CD14-positive monocyte (primary cell): ENCODE measurements at regions not wholly inside any gene's neighbourhood (a gene's known extent, or its start where the extent isn't known, plus 50 kb on each side); places are given as distances from the start of the nearest gene placed in this dataset.

Source experiments
- DNase-seq, 3 donors: peaks; one replicate each; pipeline ENCODE4 v3.0.0-alpha.2; 2011 to 2022
- H2AFZ ChIP-seq: 2 replicates; pipeline ENCODE4 v1.6.0; 2012; ENCODE audit warnings: mild to moderate bottlenecking, low read depth, low read length, inconsistent platforms; ENCODE audit not compliant: insufficient read depth, poor library complexity, severe bottlenecking
- H3K27ac ChIP-seq, 2 donors: 1 replicate in 1 of 2; 2 replicates in 1 of 2; pipeline ENCODE4 v1.5.1; 2012 to 2013; ENCODE audit warnings: low read length in 2 of 2, control low read depth in 1 of 2, inconsistent platforms in 1 of 2, low read depth in 1 of 2, mild to moderate bottlenecking in 1 of 2
- H3K27me3 ChIP-seq, 2 donors: one replicate each; pipeline versions ENCODE4 v1.6.0 to v1.6.1; 2011 to 2013; ENCODE audit warnings: low read length in 2 of 2; ENCODE audit not compliant: control insufficient read depth in 2 of 2, insufficient read depth in 2 of 2
- H3K36me3 ChIP-seq, 2 donors: replicated peaks in 1 of 2; 1 replicate in 1 of 2; 2 replicates in 1 of 2; pipeline versions ENCODE4 v1.5.1 to v1.6.1; 2012 to 2013; ENCODE audit warnings: low read length in 2 of 2, control low read depth in 1 of 2, inconsistent platforms in 1 of 2, mild to moderate bottlenecking in 1 of 2; ENCODE audit not compliant: insufficient read depth in 2 of 2, control insufficient read depth in 1 of 2
- H3K4me1 ChIP-seq, 2 donors: 1 replicate in 1 of 2; 2 replicates in 1 of 2; pipeline versions ENCODE4 v1.5.1 to v1.6.1; 2012 to 2013; ENCODE audit warnings: low read length in 2 of 2, control low read depth in 1 of 2, inconsistent platforms in 1 of 2, mild to moderate bottlenecking in 1 of 2, moderate library complexity in 1 of 2; ENCODE audit not compliant: insufficient read depth in 2 of 2, control insufficient read depth in 1 of 2
- H3K4me2 ChIP-seq: replicated peaks from 2 replicates; pipeline ENCODE3; 2012; ENCODE audit warnings: low read length, moderate library complexity, mild to moderate bottlenecking; ENCODE audit not compliant: poor library complexity, severe bottlenecking; ENCODE audit errors: extremely low read depth
- H3K4me3 ChIP-seq, 3 experiments: fragments of 200-600 bp in 1 of 3; sonication (generic) in 1 of 3; replicated peaks in 1 of 3; 1 replicate in 2 of 3; 2 replicates in 1 of 3; pipeline ENCODE4 v1.5.1; 2011 to 2013; ENCODE audit warnings: low read length in 3 of 3, mild to moderate bottlenecking in 3 of 3, control low read depth in 2 of 3, low read depth in 2 of 3, inconsistent platforms in 1 of 3, moderate library complexity in 1 of 3
- H3K79me2 ChIP-seq: 2 replicates; pipeline ENCODE4 v1.6.0; 2012; ENCODE audit warnings: mild to moderate bottlenecking, control low read depth, inconsistent platforms, low read length, moderate library complexity; ENCODE audit not compliant: insufficient read depth
- H3K9ac ChIP-seq: 2 replicates; pipeline ENCODE4 v1.6.0; 2017; ENCODE audit warnings: low read length, mild to moderate bottlenecking; ENCODE audit not compliant: insufficient read depth, poor library complexity, severe bottlenecking
- H3K9me3 ChIP-seq, 2 donors: replicated peaks in 1 of 2; 1 replicate in 1 of 2; 2 replicates in 1 of 2; pipeline versions ENCODE4 v1.5.1 to v1.6.1; 2012 to 2013; ENCODE audit warnings: low read length in 2 of 2, control low read depth in 1 of 2; ENCODE audit not compliant: control insufficient read depth in 1 of 2, insufficient read depth in 1 of 2
- H4K20me1 ChIP-seq: 2 replicates; pipeline ENCODE4 v1.6.0; 2012; ENCODE audit warnings: mild to moderate bottlenecking, low read length, control low read depth, moderate library complexity; ENCODE audit not compliant: insufficient read depth
- H3K27ac Mint-ChIP-seq, 7 donors: one replicate each; pipeline ENCODE4 v1.8.0; 2020; ENCODE audit warnings: mild to moderate bottlenecking in 7 of 7, mixed read lengths in 7 of 7, moderate library complexity in 6 of 7, inconsistent platforms in 2 of 7
- H3K27me3 Mint-ChIP-seq, 3 donors: one replicate each; pipeline ENCODE4 v1.8.0; 2021 to 2022; ENCODE audit warnings: low read depth in 3 of 3, mild to moderate bottlenecking in 3 of 3, mixed read lengths in 3 of 3, moderate library complexity in 3 of 3, inconsistent platforms in 1 of 3
- H3K36me3 Mint-ChIP-seq, 2 donors: one replicate each; pipeline ENCODE4 v1.8.0; 2020; ENCODE audit warnings: mixed read lengths in 2 of 2, inconsistent platforms in 1 of 2, mild to moderate bottlenecking in 1 of 2
- H3K4me1 Mint-ChIP-seq: one replicate; pipeline ENCODE4 v1.8.0; 2020; ENCODE audit warnings: mild to moderate bottlenecking, mixed read lengths
- H3K4me3 Mint-ChIP-seq, 2 donors: one replicate each; pipeline ENCODE4 v1.8.0; 2020; ENCODE audit warnings: mild to moderate bottlenecking in 2 of 2, mixed read lengths in 2 of 2, moderate library complexity in 1 of 2
- H3K9me3 Mint-ChIP-seq, 7 donors: one replicate each; pipeline ENCODE4 v1.8.0; 2020 to 2022; ENCODE audit warnings: mixed read lengths in 7 of 7, mild to moderate bottlenecking in 6 of 7, moderate library complexity in 6 of 7, inconsistent platforms in 2 of 7
- CTCF ChIP-seq: fragments of 200-600 bp; IDR thresholded peaks from one replicate; pipeline ENCODE4 v1.8.0; 2022; ENCODE audit warnings: antibody characterized with exemption, mild to moderate bottlenecking
- WGBS: methylation state at CpG from one replicate; pipeline ENCODE4 v1.1.5; 2013; ENCODE audit warnings: missing lambda C conversion rate; ENCODE audit not compliant: insufficient coverage; 5-methylcytosine and 5-hydroxymethylcytosine counted together
- intact Hi-C, 2 donors: fragments of 100-400 bp; cut with micrococcal nuclease; formaldehyde crosslinking; loops; one replicate each; pipeline versions ENCODE4 v1.15.0 to v1.15.1; 2023

- H3K4me3 Mint-ChIP-seq: no peak overlapping the region
- H3K79me2 ChIP-seq: no peaks in the 10 kb centered on the region
- WGBS: 97% methylated on average over 10 of the region's 10 CpGs
These were observed 276.2 kb downstream of the BRD1 start for GRCh38 chr22:49551446-49551845.

DNA sequence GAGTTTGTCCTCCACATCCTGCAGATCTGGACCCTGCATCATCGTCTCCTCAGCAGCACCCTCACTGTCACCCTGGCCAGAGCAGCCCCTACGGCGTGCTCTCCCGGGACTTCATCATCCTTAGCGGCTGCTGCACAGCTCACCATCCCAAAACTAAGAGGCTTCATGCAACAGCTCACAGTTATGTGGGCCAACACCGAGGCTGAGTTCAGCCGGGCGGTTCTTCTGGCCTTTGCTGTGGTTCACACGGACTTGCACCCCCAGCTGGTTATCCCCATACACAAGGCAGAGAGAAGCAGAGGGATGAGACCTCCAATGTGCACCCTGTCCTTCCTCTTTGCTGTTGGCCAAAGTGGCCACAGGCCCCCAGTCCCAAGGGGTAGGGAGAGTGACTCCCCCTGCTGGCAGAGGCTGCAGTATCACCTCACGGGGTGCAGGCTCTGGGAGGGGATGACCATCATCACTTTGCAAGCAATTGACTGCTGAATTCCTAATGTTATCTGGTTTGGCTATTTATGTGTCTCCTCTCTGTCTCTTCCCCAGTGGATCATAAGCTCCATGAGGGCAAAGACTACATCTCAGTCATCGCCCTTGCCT, 276.8 kb downstream of the BRD1 start:
- intact Hi-C loops: no loop called here
- no peak for DNase-seq
- H3K4me3 Mint-ChIP-seq: no peak overlapping the region

More at GRCh38 chr22:49551446-49551845, 276.2 kb downstream of the BRD1 start:
- H3K4me1 Mint-ChIP-seq: no peaks in the 10 kb centered on the region
- Histone ChIP-seq H3K9me3 (peaks cover 27 to 87% of the 10 kb centered on the region in 2 donors), H3K9ac (no peak overlapping the region), H2AFZ (no peak overlapping the region), H3K4me1 (no peaks in the 10 kb centered on the region), H3K27me3 (no peaks in the 10 kb centered on the region), H3K27ac (no peak overlapping the region), H3K4me3 (no peak overlapping the region), H3K4me2 (no peak overlapping the region), H4K20me1 (no peaks in the 10 kb centered on the region), H3K36me3 (no peaks in the 10 kb centered on the region)
- no peak for TF ChIP-seq CTCF
- H3K9me3 Mint-ChIP-seq: peaks cover 35 to 63% (median 48%) of the 10 kb centered on the region in 7 donors
- intact Hi-C loops: no loop called here
- H3K27me3 Mint-ChIP-seq: peaks cover 0 to 5% (median 0%) of the 10 kb centered on the region in 3 donors
- no peak for DNase-seq
- H3K36me3 Mint-ChIP-seq: peaks cover 9 to 13% of the 10 kb centered on the region in 2 donors
- H3K27ac Mint-ChIP-seq: no peak overlapping the region

More for the DNA sequence above, 276.8 kb downstream of the BRD1 start:
- H3K9ac ChIP-seq: no peak overlapping the region
- H3K79me2 ChIP-seq: no peaks in the 10 kb centered on the region
- Mint-ChIP-seq H3K4me1 (no peaks in the 10 kb centered on the region), H3K27ac (no peak overlapping the region), H3K9me3 (peaks cover 31 to 58% (median 44%) of the 10 kb centered on the region in 7 donors), H3K27me3 (peaks cover 0 to 5% (median 0%) of the 10 kb centered on the region in 3 donors), H3K36me3 (peaks cover 9 to 13% of the 10 kb centered on the region in 2 donors)
- no peaks in the 10 kb centered on the region for H3K36me3 ChIP-seq
- H3K4me1 ChIP-seq: no peaks in the 10 kb centered on the region
- no peak overlapping the region for H2AFZ ChIP-seq
- H3K4me2 ChIP-seq: no peak overlapping the region
- no peaks in the 10 kb centered on the region for H3K27me3 ChIP-seq
- no peak overlapping the region for H3K4me3 ChIP-seq
- peaks cover 27 to 83% of the 10 kb centered on the region in 2 donors for H3K9me3 ChIP-seq
- H3K27ac ChIP-seq: no peak overlapping the region
- H4K20me1 ChIP-seq: no peaks in the 10 kb centered on the region
- TF ChIP-seq CTCF: no peak
- WGBS: 98% methylated on average over 9 of the region's 11 CpGs
